A549 (cell line): ENCODE measurements at regions not wholly inside any gene's neighbourhood (a gene's known extent, or its start where the extent isn't known, plus 50 kb on each side); places are given as distances from the start of the nearest gene placed in this dataset.

ENCODE experiments used
- ATAC-seq, 2 experiments: fragments of 200-7000 bp in 1 of 2; fragments of >200 bp in 1 of 2; cut with Nextera tagmentation in 1 of 2; cut with Tn5 transposase in 1 of 2; 3 replicates each; pipeline versions ENCODE4 v1.8.0 to v1.9.1; 2018 to 2020; ENCODE audit warnings: mild to moderate bottlenecking in 1 of 2, moderate library complexity in 1 of 2
- CTCF ChIA-PET: fragments of 300-600 bp; sonication (Branson Sonifier 250); formaldehyde crosslinking; extraction: SDS; loops from one replicate; lab custom pipeline; 2021; ENCODE audit warnings: antibody characterized with exemption, inconsistent platforms; lab: Yijun Ruan, JAX
- POLR2A ChIA-PET: fragments of 350-600 bp; formaldehyde crosslinking; extraction: SDS; loops from one replicate; lab custom pipeline; 2021; ENCODE audit warnings: antibody characterized with exemption, inconsistent platforms; lab: Yijun Ruan, JAX
- DNase-seq, 2 experiments: peaks; one replicate each; pipeline versions ENCODE4 v3.0.0 to v3.0.0-alpha.2; 2011 to 2016; ENCODE audit warnings: low read depth in 1 of 2, low spot score in 1 of 2
- FAIRE-seq: peaks from 2 replicates; lab custom pipeline; 2011; peaks lifted over from hg19 to GRCh38; lab: Jason Lieb, UNC
- H3K27ac ChIP-seq, 2 experiments: fragments of >200 bp; sonication (Bioruptor Twin); formaldehyde crosslinking; 3 replicates each; pipeline ENCODE4 v1.5.1; 2016 to 2017
- H3K4me1 ChIP-seq: fragments of >200 bp; sonication (Bioruptor Twin); formaldehyde crosslinking; 3 replicates; pipeline ENCODE4 v1.6.1; 2016
- H3K4me2 ChIP-seq: fragments of >200 bp; sonication (Bioruptor Twin); formaldehyde crosslinking; 3 replicates; pipeline ENCODE4 v1.6.1; 2016
- H3K4me3 ChIP-seq: fragments of >200 bp; sonication (Bioruptor Twin); formaldehyde crosslinking; 3 replicates; pipeline ENCODE4 v1.5.1; 2016
- H3K9me3 ChIP-seq: fragments of >200 bp; sonication (Bioruptor Twin); formaldehyde crosslinking; 3 replicates; pipeline ENCODE4 v1.6.1; 2016
- CEBPB ChIP-seq, 2 experiments: fragments of >200 bp in 1 of 2; sonication (Bioruptor Twin) in 1 of 2; formaldehyde crosslinking in 1 of 2; IDR thresholded peaks; 2 replicates each; pipeline ENCODE4 v1.6.1; 2012 to 2016
- EHF ChIP-seq: fragments of 250-450 bp; sonication (Bioruptor Pico); IDR thresholded peaks from 2 replicates; pipeline ENCODE4 v1.5.0; 2020; ENCODE audit warnings: mild to moderate bottlenecking
- EHMT2 ChIP-seq: fragments of 200-600 bp; sonication (generic); IDR thresholded peaks from 2 replicates; pipeline ENCODE4 v1.6.1; 2016; ENCODE audit warnings: antibody characterized with exemption, low read depth, mild to moderate bottlenecking, moderate library complexity
- EP300 ChIP-seq, 2 experiments: fragments of >200 bp; sonication (Bioruptor Twin); formaldehyde crosslinking; IDR thresholded peaks; 2 replicates in 1 of 2; 3 replicates in 1 of 2; pipeline ENCODE4 v1.6.1; 2016 to 2017
- FOSL2 ChIP-seq, 2 experiments: fragments of 450-650 bp in 1 of 2; fragments of >200 bp in 1 of 2; sonication (Bioruptor Twin) in 1 of 2; formaldehyde crosslinking; IDR thresholded peaks; 2 replicates each; pipeline versions ENCODE4 v1.5.0 to v1.6.1; 2016 to 2020; ENCODE audit warnings: mild to moderate bottlenecking in 1 of 2, moderate library complexity in 1 of 2
- GATA3 ChIP-seq: IDR thresholded peaks from 2 replicates; pipeline ENCODE4 v1.6.1; 2012; ENCODE audit warnings: borderline replicate concordance
- HEYL ChIP-seq: fragments of 250-450 bp; sonication (Bioruptor Pico); IDR thresholded peaks from 2 replicates; pipeline ENCODE4 v1.8.0; 2021; ENCODE audit warnings: mild to moderate bottlenecking, moderate library complexity
- HOXB13 ChIP-seq: fragments of 250-450 bp; sonication (Bioruptor Pico); IDR thresholded peaks from 2 replicates; pipeline ENCODE4 v1.5.0; 2020; ENCODE audit warnings: low read depth, mild to moderate bottlenecking, moderate library complexity
- HOXB5 ChIP-seq: fragments of 250-450 bp; sonication (Bioruptor Pico); IDR thresholded peaks from 2 replicates; pipeline ENCODE4 v1.5.0; 2020; ENCODE audit warnings: mild to moderate bottlenecking, moderate library complexity
- JUN ChIP-seq, 2 experiments: fragments of >200 bp; sonication (Bioruptor Twin); formaldehyde crosslinking; IDR thresholded peaks; 2 replicates in 1 of 2; 3 replicates in 1 of 2; pipeline ENCODE4 v1.6.1; 2016 to 2017
- JUNB ChIP-seq: fragments of >200 bp; sonication (Bioruptor Twin); formaldehyde crosslinking; IDR thresholded peaks from 2 replicates; pipeline ENCODE4 v1.6.1; 2016
- KDM5A ChIP-seq: fragments of 200-600 bp; sonication (generic); IDR thresholded peaks from 2 replicates; pipeline ENCODE4 v1.6.1; 2016; ENCODE audit warnings: antibody characterized with exemption, mild to moderate bottlenecking
- MAZ ChIP-seq: fragments of 150-350 bp; IDR thresholded peaks from 2 replicates; pipeline ENCODE4 v1.6.1; 2014; ENCODE audit warnings: antibody characterized with exemption, low read depth, low read length, borderline replicate concordance
- MYC ChIP-seq: IDR thresholded peaks from 2 replicates; pipeline ENCODE4 v1.6.1; 2012; ENCODE audit warnings: mild to moderate bottlenecking, inconsistent platforms, low read length, improper control_type of control experiment, borderline replicate concordance
- POLR2AphosphoS2 ChIP-seq: conservative IDR thresholded peaks from 2 replicates; pipeline ENCODE4 v1.6.1; 2012; ENCODE audit warnings: low read length, improper control_type of control experiment, inconsistent platforms
- SMC3 ChIP-seq: fragments of >200 bp; sonication (Bioruptor Twin); formaldehyde crosslinking; IDR thresholded peaks from 3 replicates; pipeline ENCODE4 v1.6.1; 2018; ENCODE audit warnings: inconsistent platforms
- SREBF2 ChIP-seq: fragments of 450-650 bp; IDR thresholded peaks from 2 replicates; pipeline ENCODE4 v1.6.1; 2014; ENCODE audit warnings: mild to moderate bottlenecking, moderate library complexity
- USF2 ChIP-seq: fragments of 450-650 bp; IDR thresholded peaks from 2 replicates; pipeline ENCODE4 v1.6.1; 2014; ENCODE audit warnings: antibody characterized with exemption
- WGBS: methylation state at CpG from one replicate; pipeline ENCODE4 v1.1.6; 2017; ENCODE audit errors: missing lambda C conversion rate; 5-methylcytosine and 5-hydroxymethylcytosine counted together

GRCh38 chr18:26756556-26756955 is 109.0 kb downstream of the AQP4 start:
- Histone ChIP-seq H3K4me1 (peaks cover 43% of the 10 kb centered on the region), H3K27ac (peak overlapping the region; percentile 51 to 77), H3K4me3 (peak overlapping the region; percentile 10; the same call in 1 of the 3 replicates), H3K9me3 (no peaks in the 10 kb centered on the region), H3K4me2 (peak overlapping the region; percentile 70)
- ChIA-PET CTCF (interaction anchor here (1.4 kb wide), 1 partner anchor 99 kb away, joined by 3 read pairs; no protein-coding TSS in a partner anchor), POLR2A (interaction anchor here (2.1 kb wide), 1 partner anchor 99 kb away, joined by 6 read pairs; no protein-coding TSS in a partner anchor)
- no peak for DNase-seq
- no peak for TF ChIP-seq JUNB
- no peak for TF ChIP-seq KDM5A
- TF ChIP-seq CEBPB (IDR thresholded peaks at IDR 0.05), result 0 out of 4 replicates have a peak, but pooled peaks of 1 of the 2 experiments have one; percentile 30
- WGBS, result 33% methylated on average over 2 of the region's 2 CpGs
- peak; percentile 37 to 47; a peak in 2 of 6 replicates for ATAC-seq
- no peak for FAIRE-seq

- TF ChIP-seq HOXB13 (CRISPR knock-in tag) (no peak), SREBF2 (no peak), MAZ (no peak), EHF (CRISPR knock-in tag) (no peak), POLR2AphosphoS2 (no peak), SMC3 (no peak), EP300 (IDR thresholded peaks at IDR 0.05) (peak in 1 of 2 experiments; percentile 21; a peak in 1 of 5 replicates), HEYL (CRISPR knock-in tag) (no peak), JUN (IDR thresholded peaks at IDR 0.05) (peak in 1 of 2 experiments; percentile 34; a peak in 1 of 5 replicates), MYC (no peak), CEBPB (IDR thresholded peaks at IDR 0.05) (peak in 1 of 2 experiments; percentile 67; a peak in 2 of 4 replicates), JUNB (peak; percentile 6; the same call in 1 of the 2 replicates), FOSL2 (IDR thresholded peaks at IDR 0.05) (peak; percentile 56), FOSL2 (CRISPR knock-in tag; IDR thresholded peaks at IDR 0.05) (peak; percentile 57), EHMT2 (no peak), GATA3 (no peak)
- Histone ChIP-seq H3K4me2 (peak overlapping the region; percentile 85), H3K9me3 (no peaks in the 10 kb centered on the region), H3K4me1 (peaks cover 31% of the 10 kb centered on the region), H3K4me3 (peak overlapping the region; percentile 33), H3K27ac (peak overlapping the region; percentile 80 to 81)
- POLR2A ChIA-PET, result no interaction called here
- CTCF ChIA-PET, result no interaction called here
- ATAC-seq (peak; percentile 72 to 75), FAIRE-seq (no peak), DNase-seq (peak in 1 of 2 experiments; percentile 47)
- 0% methylated on average over 6 of the region's 10 CpGs for WGBS
These were observed 118.6 kb downstream of the AQP4 start for GRCh38 chr18:26746826-26747475.

GRCh38 chr18:26746398-26746797 is 119.1 kb downstream of the AQP4 start:
- 3% methylated on average over 5 of the region's 5 CpGs for WGBS
- Histone ChIP-seq H3K9me3 (no peaks in the 10 kb centered on the region), H3K4me1 (peaks cover 31% of the 10 kb centered on the region), H3K27ac (peak overlapping the region; percentile 80 to 81), H3K4me2 (peak overlapping the region; percentile 85), H3K4me3 (peak overlapping the region; percentile 33)
- POLR2A ChIA-PET, result no interaction called here
- FAIRE-seq, result no peak
- CTCF ChIA-PET, result no interaction called here
- TF ChIP-seq HOXB5 (CRISPR knock-in tag) (no peak), USF2 (peak; percentile 31; the same call in 1 of the 2 replicates), EP300 (IDR thresholded peaks at IDR 0.05) (0 out of 5 replicates have a peak, but pooled peaks of 1 of the 2 experiments have one; percentile 8)
- peak in 1 of 2 experiments; percentile 58 for DNase-seq
- ATAC-seq, result peak; percentile 81 to 83; a peak in 5 of 6 replicates
